Hematopoietic multipotent progenitor cell treated with erythropoietin and hydrocortisone succinate and interleukin-3 and kit ligand, for 15 days (in vitro differentiated cells): ENCODE measurements at regions not wholly inside any gene's neighbourhood (a gene's known extent, or its start where the extent isn't known, plus 50 kb on each side); places are given as distances from the start of the nearest gene placed in this dataset.

Experiments used
- DNase-seq: peaks from one replicate; pipeline ENCODE4 v3.0.0-alpha.2; 2015; ENCODE audit warnings: low spot score

DNA sequence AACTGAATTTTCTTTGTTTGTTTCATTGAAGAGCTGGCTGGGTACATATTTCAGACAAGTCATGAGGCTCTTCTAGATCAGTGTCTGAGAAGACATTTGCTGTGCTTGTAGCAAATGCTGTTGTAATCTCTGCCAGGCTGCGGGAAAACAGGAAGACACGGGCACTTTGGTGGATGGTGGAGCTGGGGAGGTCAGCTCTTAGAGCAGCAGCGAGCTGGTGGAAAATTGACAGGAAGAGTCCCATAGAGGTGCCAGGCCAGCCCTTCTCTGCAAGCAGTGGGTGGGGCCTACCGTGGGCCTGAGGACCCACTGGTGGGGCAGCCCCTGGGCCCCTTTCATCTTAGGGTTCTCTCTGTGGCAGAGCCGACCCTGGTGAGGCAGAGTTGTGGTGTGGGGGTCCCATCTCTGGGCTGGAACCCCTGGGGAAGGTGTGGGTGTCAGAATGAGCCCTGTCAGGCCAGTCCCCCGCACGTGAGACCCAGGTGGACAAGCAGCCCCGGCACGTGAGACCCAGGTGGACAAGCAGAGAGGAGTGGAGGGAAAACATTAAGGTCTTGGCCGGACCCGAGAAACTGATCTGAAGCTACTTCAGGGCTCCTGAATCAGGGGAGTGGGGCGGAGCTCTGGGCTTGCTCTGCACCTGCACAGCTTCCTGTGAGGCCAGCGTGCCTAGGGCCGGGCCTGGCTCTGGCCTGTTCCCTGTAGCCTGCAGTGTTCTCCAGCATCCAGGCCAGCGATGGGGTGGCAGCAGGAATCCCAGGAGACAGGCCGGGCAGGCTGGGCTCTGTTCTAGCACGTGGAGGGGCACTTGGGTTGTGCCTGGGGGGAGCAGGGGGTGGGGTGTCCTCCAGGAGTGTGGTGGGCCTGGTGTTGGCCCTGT is 273.5 kb upstream of the HDAC4 start:
- DNase-seq, result no peak

DNA sequence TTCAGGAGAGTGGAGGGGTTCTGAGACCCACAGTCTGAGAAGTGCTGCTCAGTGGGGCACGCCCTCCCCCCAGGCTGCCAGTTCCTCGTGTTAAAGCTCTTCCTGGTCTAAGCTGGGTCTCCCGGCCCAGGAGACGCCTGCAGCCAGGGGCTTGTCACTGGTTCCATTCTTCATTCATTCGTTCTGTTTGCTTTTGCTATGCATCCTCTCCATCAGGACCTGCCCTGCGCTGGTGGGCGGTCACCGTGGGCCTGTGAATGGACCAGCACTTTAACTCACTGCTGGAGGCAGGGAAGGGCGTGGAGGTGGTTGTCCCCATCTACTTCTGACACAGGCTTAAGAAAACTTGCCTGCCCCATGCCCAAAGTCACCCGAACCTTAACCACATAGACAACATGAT is 272.8 kb upstream of the HDAC4 start:
- DNase-seq, result no peak

DNA sequence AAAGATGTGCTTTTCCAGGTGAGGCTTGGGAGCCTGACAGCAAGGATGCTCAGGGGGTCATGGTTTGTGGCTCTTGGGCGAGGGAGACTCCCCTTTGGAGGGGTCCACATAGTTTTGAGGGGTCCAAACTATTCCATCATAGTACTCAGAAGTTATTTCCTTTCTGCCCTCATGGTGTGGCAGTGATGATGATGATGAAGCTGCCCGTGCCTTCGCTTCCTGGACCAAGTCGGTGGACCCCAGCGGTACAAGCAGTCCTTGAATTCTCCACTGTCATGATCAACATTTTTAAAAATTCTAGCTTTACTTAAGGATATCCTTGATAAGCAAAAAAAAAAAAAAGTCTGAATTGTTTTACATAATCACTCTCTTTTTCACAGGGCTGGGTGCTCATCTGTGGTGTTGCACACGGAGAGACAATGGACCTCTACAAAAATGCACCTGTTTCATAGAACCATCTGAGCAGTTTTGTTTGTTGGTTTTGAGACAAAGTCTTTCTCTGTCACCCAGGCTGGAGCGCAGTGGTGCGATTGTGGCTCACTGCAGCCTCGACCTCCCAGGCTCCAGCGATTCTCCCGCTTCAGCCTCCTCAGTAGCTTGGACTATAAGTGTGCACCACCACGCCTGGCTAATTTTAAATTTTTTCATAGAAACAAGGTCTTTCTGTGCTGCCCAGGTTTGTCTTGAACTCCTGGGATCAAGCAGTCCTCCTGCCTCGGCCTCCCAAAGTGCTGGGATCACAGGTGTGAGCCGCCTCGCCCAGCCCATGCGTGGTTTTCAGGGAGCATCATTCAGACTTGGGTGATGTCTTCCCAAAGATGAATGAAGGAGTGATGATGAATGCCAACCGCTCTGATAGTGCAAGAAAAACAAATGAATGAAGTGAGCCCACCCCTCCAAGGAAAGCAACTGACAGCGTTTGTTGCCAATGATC is 271.4 kb upstream of the HDAC4 start:
- no peak for DNase-seq

DNA sequence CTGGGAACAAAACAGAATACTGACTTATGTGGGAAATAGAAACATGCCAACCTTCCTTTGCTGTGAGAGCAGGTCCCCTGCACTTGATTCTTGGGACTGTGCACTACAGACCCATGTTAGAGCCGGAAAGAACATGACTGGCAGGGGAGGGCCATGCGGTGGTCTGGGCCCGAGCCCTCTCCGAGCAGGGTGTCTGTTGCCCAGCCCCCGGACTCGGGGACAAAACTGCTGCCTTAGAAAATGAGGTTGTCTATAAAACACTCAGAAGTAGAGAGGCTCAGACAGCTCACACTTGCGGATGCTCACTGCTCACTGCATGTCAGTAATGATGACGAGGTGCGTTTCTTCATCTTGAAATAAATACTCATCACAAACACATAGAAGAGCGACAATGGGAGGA is 270.7 kb upstream of the HDAC4 start:
- no peak for DNase-seq

DNA sequence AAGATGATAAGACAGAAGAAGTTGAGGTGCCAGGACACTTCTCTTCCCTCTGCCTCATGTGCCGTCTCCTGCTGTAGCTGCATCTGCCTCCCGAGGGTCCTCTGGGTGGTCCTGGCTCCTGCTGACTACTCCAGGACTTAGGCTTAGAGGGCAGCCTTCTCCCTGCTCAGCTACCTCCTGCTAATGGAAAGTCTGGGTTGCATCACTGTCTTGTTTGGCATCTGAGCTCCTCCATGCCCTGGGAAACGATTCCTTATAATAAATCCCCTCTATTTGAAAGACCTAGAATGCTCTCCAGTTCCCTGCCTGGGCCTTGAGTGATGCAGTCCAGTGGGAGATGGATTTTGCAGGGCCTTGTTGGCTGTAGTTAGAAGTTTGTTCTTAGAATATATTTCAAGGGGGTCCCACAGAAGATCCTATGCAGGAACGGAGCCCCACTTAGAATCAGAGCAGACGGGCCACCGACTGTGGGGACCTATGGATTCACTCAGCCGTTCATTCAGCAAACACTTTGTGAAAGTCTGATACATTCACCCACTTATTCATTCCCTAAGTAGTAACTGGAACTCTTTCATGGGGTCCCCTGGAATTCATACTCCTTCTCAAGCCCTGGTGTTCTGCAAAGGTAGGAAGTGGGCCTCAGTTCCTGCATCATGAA is 269.8 kb upstream of the HDAC4 start:
- no peak for DNase-seq

DNA sequence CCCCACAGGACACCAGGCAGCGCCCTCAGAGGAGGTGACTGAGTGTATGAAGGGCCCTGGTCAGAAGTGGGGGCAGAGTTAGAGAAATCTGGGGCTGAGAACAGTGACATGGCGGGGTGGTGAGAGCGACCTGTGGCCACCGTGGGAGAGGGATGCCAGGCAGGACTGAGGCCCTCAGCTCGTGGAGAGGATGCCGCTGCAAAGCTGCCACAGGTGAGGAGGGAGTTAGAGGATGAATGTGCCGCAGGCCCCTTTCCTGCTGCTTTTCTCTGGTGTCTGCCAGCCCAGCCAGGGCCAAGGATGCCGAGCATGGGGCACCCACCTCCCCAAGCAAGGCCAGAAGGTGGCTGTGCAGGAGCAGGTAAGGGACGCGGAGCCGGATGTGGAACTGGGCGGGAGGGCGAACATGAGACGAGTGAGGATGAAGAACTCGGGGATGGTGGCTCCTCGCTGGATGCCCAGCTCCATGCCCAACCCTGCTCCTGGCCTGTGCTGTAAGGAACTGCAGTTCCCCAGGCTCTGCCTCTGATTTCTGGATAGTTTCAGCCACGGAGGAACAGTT is 269.2 kb upstream of the HDAC4 start:
- DNase-seq, result no peak

DNA sequence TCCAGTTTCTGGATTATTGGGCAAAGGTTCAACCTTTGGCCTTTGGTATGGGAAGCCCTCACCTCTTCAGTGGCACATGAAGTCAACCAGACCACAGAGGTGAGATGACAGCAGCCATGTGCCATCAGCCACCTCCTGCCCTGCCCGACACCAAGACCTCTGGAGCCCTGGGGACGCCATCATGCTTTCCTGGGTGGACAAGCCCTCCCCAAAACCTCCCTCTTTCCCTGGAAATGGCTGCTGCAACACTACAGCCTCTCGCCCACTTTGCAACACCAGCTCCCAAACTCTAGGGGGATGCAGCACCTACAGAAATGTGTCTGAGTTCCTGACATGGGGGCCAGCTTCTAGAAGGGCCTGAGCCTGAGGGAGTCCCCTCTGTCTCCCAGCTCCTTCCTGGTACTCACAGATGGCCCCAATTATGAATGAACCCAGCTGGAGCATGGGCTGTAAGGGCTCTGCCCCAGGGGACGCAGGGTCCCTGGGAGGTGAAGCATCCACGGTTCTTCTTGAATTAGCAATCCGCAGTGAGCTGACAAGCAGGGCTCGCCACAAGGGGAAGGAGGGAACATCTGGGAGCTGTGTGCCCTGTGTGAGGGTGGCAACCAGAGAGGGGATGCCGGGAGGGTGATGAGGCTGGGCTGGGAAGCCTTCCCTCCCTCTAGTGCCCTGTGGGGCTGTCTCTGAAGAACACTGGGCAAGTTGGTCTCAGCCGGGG is 268.5 kb upstream of the HDAC4 start:
- no peak for DNase-seq

DNA sequence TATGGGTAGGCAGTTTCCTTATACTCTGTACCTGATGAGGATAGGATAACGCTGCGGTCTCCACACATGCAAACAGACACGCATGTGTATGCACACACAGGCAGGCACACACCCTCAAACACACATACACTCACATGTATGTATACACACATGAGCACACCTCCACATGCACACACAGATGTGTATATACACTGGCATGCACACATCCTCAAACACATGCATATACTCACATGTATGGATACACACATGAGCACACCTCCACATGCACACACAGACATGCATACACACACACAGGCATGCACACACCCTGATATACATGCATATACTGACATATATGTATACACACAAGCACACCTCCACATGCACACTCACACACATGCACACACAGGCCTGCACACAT is 267.8 kb upstream of the HDAC4 start:
- no peak for DNase-seq

DNA sequence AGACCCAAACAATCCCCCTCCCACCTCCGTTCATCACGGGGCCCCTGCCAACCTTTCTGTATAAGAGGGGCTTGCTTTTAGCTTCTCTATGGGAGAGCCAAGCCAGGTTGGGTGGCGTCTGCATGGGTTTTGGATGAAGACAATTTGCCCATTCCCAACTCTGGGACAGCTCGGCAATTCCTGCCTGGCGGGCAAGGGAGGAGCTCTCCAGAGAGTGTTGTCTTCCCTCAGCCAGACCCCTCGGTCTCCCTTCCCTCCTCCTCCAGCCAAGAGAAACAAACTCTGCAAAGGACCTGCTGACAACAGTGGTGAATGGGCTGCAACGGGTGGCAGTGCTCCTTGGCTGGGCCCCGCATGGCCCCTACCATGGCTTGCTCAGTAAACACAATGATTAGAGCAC is 267.2 kb upstream of the HDAC4 start:
- no peak for DNase-seq

DNA sequence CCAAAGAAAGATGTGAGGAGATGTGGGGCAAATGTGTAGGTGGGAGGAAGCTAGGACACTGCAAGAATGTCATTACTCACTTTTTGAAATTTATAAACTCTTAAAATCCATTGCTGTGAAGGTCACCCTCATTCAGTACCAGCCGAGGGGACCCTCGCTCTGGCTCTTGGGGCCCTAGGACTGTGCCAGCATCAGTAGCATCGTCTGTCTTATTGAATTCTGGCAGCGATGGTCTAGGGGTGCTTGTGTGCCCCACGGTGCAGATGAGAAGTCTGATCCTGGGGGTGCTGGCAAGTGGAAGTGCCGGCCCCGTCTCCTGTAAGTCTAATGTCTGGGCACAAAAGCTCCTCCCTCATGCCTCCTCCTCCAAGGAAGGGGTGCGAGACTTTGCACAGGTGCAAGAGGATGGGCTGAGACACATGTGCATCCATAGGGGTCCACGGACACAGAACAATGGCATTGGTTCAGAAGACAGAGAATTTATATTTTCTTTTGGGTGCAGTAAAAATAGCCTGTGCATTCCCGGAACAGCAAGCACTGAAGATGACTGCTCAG is 266.7 kb upstream of the HDAC4 start:
- no peak for DNase-seq

DNA sequence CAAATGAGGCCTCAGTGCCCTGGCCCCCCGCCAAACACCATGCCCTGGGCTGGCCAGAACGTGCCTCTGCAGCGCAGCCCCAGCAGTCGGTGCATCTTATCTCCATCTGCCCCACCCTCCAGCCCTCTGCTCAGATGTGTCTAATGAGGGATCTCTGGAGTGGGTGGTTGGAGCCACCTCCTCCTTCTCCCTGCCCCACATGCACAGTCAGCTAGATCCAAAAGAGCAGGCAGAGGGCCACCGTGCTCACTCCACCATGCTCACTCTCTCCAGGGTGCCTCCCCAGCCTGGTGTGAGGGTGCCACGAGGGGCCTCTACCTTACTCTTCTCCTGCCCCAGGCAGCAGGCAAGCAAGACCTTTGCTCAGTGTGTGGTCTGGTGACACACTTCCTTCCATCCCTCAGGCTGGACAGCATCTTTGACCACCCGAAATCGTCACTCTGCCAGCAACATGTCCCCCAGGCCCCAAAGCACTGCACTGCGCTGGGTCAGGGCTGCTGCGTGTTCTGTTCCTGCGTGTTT is 266.1 kb upstream of the HDAC4 start:
- DNase-seq, result no peak

DNA sequence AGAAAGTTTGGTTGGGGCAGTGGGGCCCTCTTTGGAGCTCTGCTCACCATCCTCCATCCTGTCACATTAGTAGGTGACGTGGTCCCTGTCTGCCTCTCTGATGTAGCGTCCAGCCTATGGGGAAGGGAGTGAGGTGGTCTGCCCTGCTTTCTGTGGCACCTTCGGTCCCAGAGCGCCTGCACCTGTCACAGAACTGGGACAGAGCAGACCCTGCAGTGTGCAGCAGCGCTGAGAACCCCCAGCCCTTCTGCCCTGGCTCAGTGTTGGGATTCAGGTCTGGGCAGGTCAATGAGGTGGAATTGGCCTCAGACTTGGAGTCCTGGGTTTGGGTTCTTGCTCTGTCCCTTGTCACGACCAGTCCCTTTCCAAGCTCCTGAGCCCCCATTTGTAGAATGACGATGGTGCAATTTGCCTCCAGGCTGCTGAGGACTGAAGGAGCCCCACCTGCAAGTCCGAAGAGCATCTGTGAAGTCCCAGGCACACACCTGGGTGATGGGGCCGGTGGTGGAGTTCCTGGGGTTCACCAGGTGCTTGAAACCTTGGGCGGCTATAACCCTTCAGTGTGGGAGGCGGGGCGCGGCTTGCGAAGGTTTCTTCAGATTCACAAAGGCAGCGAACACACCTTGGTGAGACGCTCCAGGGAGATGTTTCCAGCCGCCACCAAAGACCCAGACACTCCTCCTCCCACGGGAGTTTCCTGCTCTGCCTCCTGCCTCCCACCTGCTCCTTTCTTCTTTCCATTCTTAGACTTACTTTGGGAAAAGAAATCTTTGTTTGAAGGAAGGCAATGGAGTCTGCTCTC is 265.4 kb upstream of the HDAC4 start:
- no peak for DNase-seq

DNA sequence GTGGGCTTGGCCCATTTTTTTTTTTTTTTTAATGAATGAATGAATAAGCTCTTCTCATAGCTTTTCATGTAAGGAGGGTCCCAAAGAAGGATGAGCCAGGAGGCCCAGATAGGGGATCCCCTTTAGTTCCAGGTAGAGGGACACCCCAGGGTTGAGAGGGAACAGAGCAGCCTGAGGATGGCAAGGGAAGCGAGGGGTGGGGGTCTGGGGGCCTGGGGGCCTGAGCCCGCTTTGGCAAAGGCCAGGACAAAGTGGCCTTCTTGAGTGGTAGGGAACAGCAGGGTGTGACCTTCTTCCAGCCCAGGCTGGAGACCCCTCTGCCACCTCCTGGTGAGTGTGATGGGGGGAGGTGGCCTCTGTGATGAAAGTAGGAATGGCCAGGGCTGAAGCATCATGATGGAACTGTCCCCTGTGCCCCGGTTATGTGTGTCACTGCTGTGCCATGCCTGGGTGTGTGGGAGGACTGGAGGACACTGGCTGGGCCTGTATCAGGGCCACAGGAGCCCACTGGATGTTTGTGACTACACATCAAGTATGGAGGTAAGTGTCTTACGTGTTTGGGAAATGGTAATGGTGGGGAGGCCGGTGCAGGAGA is 263.5 kb upstream of the HDAC4 start:
- DNase-seq, result no peak

DNA sequence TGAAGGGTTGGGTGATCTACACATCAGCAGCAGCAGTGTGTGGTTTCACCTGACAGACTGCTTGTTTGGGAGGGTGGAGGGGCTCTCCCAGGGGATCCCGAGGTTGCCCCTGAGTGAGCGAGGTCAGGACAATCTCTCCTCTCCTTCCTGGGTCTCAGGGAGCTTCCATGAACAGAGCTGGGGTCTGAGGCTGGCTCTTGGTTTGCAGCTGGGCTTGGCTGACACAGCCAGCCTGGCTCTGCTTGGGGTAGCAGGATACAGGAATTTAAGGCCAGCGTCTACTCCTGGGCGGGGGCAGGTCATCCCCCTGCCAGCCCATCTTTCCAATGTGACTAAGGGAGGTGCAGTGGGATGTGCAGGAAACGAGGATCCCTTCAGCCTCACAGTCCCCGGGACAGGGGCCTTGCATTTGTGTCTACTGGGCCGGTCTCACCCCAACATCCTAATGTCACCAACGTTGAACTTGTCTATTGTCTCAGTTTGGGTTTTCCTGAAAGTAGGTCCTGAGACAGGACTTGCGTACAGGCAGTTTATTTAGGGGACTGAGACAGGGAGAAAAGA is 262.6 kb upstream of the HDAC4 start:
- no peak for DNase-seq

DNA sequence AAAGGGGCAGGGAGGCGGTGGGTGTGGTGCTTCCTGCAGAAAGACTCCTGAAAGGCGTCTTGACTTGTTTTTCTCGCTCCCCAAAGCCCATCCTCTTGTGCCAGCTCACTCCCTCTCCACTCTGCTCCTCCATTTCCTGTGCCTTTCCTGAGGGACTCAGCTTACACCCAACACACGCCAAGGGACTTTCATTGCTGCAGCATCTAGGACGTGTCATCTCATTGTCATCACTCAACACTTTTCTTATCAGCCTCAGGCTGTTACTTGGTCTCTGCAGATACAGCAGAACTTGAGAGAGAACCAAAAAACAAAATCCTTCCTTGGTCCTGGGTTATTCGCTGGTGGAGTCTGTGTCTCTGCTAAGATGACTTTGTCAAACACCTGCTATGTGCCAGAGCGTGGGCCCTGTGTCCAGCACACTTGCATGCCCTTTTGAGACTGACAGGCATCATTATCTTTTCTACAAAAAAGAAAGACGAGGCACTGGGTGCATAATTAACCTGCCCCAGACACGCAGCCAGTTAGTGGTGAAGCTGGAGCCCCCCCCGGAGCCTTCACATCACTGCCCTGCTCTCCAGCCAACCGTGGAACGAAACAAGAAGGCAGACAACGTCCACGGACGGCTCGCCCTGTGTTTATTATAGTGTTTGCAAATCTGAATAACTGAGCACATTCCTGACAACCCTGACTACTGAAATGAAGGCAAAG is 261.7 kb upstream of the HDAC4 start:
- no peak for DNase-seq

DNA sequence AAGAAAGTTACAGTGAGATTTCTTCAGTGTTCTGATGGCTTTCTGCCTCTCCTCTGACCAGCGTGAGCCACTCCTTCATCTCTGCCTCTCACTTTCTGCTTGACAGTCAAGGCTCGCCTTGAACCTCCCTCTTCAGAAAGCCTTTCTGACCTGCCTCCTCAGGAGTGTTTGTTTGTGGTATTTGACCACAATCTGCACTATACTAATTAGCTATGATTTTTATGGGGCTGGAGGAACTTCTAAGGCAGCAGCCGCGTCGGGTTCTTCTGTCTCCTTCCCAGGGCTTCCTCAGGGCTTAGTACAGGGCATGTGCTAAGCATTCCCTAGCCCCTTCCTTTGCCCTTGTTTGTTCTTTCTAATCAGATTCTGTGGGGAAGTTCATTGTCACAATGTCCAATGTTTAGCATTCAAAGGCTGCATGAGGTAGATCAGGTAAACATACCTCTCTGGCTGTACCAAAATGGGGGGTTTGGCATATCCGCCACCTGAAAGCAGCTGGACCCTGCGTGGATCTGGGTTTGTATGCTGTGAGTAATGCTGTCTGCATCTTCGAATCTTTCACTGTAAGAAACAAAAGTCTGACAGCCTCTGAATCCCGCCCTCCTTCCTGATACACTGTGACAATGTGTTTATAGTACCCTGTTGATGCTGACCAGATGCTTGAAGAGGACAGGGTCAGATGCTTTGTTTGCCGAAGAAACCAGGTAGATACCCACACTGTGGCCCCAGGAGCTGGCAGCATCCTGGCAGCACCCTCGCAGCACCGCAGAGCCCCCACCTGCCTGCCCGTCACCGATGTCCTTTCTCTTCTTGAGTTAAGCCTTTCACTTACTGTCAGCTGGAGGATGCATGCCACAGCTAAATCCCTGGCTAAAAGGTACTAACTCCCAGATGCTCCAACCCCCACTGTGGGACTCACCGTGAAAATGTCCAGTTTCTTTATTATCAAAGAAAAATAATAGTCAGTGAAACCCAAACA is 260.8 kb upstream of the HDAC4 start:
- no peak for DNase-seq

DNA sequence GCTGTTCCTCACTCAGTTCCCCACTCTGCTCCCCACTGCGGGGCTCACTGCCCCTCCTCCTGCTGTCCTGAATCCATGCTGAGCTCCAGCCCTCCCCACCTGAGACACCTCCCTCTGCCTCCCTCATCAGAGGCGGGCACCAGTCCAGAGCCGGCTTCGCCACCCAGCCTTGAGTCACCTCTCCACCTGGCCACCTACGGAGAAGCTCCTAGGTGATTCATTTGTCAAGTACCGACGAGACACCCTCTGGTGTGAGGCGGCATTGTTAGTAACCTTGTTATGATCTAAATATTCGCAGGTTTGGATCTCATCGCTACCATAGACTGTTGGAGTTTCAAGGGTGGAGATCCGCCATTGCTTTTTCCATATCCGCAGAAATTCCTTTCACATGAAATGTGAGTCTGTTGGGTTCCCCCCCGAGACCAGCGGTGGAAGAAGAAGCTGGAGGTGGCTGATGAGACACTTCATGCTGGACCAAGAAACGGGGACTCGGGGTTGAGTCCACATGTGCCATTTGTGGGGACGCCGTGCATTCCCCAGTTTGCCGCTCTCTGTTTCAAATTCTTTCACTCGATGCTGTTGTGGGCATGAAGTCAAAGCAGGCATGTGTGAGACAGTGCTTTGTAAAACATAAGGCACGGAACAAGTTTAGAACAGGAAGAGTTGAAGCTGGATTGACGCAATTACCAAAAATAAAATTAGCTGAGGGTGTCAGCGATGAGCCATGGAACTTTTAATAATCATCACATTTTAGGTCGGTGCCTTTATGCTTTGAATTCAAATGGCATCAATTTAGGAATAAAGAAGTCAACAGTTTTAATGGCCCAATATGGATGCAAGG is 259.8 kb upstream of the HDAC4 start:
- DNase-seq, result no peak
